HG03108 (cell line): ENCODE measurements at regions not wholly inside any gene's neighbourhood (a gene's known extent, or its start where the extent isn't known, plus 50 kb on each side); places are given as distances from the start of the nearest gene placed in this dataset.
"Not testable (repeated sequence)": the region's sequence is repeated elsewhere in the genome, so short reads cannot be mapped to it uniquely, and the experiment has no call there.

ENCODE experiments used
- ATAC-seq: cut with Tn5 transposase; IDR thresholded peaks from one replicate; pipeline ENCODE4 v1.9.1; 2021; ENCODE audit warnings: moderate library complexity; ENCODE audit not compliant: unreplicated experiment

DNA sequence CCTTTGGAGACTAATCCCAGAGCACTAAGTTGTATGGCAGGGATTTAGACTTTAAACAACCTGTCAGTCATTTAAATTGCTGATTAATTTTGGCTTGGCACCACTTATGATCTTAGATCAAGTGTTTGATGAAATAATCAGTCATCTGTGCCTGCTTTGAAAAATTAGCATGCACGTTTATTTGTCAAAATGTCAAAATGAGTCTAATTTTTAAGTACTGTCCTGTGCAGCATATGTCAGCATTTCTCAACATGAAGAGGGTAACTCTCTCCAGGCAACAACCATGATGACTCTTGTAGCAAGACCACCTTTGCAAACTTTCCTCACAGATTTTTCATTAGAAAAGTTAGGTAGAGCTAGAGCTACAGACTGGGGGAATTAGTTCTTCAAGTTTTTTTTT is 155.7 kb upstream of the GJE1 start:
- no peak for ATAC-seq

DNA sequence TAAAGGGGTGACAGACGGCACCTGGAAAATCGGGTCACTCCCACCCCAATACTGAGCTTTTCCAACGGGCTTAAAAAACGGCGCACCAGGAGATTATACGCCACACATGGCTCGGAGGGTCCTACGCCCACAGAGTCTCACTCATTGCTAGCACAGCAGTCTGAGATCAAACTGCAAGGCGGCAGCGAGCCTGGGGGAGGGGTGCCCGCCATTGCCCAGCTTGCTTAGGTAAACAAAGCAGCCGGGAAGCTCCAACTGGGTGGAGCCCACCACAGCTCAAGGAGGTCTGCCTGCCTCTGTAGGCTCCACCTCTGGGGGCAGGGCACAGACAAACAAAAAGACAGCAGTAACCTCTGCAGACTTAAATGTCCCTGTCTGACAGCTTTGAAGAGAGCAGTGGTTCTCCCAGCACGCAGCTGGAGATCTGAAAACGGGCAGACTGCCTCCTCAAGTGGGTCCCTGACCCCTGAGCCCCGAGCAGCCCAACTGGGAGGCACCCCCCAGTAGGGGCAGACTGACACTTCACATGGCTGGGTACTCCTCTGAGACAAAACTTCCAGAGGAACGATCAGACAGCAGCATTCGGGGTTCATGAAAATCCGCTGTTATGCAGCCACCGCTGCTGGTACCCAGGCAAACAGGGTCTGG is 162.8 kb upstream of the GJE1 start:
- ATAC-seq, result not testable (repeated sequence)

DNA sequence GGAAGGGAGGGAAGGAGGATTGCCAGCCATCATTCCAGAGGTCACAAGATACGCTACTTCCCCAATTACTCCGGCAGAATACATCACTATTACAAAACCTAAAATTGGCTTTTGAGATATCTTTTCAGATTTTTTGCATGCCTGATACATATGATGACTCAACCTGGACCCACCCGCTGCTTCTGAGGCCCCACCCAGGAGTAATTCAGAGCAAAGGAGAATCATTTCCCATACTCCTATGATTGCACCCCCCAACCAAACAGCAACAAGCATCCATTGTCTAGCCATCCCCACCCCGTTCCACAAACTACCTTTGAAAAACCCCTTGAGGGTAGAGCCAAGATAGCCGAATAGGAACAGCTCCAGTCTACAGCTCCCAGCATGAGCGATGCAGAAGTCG is 163.5 kb upstream of the GJE1 start:
- ATAC-seq, result no peak

DNA sequence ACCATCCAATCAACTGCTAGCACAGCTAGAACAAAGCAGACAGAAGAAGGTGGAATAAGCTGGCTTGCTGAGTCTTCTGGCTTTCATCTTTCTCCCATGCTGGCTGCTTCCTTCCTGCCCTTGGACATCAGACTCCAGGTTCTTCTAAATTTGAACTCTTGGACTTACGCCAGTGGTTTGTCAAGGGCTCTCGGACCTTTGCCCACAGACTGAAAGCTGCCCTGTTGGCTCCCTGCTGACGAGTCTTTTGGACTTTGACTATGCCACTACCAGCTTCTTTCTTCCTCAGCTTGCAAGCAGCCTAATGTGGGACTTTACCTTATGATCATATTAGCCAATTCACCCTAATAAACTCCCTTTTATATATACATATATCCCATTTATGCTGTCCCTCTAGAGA is 164.1 kb upstream of the GJE1 start:
- ATAC-seq, result no peak

DNA sequence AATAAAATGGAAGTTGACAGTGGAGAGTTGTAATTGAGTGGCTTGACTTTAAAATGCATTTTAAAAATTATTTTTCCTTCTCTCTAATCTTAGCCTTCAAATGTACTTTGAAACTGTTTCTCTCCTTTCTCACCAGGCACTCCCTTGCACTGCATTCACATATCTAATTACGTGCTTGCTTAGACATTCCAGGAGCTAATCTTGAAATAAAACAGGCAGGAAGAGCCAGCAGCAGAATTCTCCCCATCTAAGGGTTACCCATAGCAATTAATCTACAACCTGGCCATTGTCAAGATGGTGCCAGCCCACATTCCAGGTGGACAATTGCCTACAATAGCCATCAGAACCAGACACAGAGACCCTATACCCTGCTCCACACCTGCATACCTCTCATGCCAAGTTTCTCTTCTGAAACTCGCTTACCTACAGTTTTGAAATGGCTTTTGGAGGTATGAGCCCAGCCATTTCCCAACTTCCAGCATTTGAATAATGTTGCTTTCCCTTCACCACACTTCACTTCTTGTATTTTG is 167.6 kb upstream of the GJE1 start:
- no peak for ATAC-seq

DNA sequence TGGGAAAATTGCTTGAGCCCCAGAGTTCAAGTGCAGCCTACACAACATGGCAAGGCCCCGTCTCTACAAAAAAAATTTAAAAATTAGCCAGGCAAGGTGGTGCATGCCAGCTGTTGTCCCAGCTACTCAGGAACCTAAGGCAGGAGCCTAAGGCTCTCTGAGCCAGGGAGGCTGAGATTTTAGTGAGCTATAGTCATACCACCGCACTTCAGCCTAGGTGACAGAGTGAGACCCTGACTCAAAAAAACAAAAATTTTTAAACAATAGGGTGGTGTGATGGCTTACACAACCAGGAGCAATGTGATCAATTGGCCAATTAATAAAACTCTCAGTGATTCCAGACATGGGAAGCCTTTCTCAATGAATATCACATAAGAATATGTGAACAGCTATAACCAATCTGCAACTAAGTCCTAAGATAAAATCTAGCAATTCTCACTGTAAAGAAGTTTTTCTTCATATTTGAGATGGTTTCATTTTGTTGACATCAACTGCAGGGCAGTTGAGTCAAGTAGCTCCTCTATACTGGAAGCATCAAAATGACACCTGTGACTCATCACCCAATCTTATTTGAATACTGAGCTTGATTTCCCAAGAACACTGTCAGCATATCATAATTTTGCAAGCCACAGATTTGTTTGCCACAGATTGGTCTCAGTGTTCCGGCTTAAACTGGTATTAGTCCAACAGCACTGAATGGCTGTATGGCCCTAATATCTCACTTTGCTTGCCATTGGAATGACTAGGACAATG is 169.0 kb upstream of the GJE1 start:
- no peak for ATAC-seq

DNA sequence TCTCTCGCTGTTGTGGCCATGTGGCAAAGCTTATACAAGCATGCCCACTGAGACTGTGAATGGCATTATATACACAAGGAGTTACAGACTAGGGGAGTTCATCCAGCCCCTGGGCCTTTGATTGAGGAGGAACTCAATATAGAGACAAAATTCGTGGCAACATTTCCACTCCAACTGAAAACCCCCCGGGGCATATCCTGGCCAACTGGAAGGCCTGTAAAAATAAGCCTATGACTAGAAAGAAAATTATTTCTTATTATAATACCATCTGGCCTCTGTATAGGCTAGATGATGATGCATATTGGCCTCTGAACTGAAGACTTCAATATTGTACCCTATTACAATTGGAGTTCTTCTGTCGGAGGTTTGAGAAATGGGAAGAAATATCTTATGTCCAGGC is 175.5 kb upstream of the GJE1 start:
- ATAC-seq, result no peak

DNA sequence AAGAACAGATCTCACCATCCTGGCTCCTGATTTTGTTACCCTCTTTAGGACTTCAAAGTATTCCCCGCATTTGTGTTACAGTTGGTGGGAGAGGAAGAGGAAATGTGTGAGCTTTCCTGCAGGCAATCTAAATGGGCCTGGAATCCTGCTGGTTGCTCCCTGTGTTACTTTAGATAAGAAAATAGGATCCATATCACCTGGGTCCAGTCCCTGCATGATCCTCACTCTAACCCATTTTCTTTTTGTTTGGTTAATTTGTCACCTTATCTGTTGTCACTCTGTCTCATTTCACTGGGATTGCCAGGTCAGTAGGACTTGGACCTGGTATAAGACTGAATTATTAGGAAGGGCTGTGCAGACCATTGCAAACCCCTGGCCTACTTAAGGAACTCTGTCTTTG is 175.9 kb upstream of the GJE1 start:
- ATAC-seq, result no peak

DNA sequence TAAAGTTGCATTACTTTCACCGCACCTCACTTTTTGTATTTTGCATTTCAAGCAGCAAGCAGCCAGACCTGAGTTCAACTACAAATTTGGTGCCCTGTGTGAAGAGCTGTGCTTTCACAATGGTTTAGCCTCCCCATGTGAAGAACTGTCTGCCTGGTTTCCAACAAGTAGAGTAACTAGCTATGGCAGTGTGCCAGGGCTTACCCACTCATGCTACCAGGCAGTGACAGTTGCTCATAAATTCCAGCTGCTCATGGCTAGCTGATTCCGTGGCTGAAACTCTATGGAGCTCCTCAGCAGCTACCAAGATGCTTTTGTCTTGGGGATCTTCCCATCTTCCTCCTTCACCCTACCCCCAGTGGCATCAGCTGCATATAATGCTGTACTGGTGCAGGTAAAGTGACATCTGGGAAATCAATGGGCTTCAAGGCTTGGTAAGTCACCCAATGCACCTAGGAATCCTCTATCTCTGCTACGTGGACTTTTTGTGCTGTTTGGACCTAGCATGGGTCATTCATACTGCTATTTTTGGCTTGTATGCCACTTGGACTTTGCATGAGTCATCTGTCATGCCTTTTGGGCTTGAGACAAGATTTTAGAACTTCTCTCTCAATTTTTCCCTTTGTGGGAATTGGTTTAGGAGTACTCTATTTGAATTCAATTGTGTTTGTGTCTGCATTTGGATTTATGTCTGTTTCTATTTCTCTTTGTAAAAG is 176.5 kb upstream of the GJE1 start:
- no peak for ATAC-seq

DNA sequence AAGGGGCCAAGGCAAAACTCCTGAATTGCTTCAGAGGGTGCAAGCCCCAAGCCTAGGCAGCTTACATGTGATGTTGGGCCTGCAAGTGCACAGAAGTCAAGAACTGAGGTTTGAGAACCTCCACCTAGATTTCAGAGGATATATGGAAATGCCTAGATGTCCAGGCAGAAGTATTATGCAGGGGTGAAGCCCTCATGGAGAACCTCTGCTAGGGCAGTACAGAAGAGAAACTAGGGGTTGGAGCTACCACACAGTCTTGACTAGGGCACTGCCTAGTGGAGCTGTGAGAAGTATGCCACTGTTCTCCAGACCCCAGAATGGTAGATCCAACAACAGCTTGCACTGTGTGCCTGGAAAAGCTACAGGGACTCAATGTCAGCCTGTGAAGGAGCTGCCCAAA is 179.7 kb upstream of the GJE1 start:
- ATAC-seq, result no peak

DNA sequence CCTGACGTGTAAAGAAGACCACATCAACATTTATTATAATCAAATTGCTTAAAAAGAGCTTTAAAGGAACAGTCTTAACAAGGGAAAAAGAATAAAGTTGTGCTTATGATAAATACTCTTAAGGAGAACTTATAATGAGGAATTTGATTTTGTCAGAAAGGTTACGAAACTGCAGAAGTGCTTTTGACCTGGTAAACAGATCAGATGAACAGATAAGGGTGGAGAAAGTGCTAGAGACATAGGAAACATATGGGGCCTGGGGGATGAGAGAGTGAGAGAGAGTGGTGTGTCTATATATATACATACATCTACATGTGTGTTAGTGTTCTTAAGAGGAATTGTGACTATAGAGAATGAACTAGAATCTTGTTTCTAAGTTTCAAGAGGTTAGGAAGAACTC is 186.2 kb upstream of the GJE1 start:
- ATAC-seq, result no peak

DNA sequence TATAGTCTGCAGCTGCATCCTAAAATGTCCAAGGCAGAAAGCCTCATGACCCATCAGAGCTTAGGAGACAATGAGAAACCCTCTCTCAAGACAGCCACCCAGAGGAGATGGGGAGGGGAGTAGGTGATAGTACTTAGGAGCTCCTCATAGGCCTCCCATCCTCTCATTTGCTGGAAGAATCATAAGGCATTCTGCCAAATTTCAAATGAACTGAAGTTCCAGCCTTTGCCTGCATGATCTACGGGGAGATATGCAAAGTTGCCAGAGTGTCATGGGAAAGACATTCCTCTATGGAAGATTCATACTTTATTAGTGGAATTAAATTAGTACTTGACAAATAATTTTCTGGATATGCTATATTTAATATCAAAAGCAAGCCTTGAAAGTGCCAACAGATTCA is 194.1 kb upstream of the GJE1 start:
- ATAC-seq, result no peak

DNA sequence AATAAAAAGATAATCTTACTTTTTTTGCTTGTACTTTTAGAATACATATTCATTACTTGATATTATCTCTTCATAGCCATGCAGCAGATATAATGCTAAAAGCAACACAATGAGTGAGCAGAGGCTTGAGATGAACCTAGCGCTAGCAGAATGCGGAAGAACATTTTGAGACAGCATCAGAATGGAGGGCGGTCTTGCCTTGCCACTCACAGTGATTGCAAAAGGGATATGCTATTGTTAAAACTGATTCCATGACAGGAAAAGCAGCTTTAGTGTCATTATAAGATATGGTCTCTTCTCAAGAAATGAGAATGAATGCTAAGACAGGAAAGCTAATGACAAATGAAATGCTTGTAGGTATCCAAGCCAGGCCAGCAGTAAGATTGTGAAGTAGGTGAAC is 200.0 kb upstream of the GJE1 start:
- ATAC-seq, result no peak

DNA sequence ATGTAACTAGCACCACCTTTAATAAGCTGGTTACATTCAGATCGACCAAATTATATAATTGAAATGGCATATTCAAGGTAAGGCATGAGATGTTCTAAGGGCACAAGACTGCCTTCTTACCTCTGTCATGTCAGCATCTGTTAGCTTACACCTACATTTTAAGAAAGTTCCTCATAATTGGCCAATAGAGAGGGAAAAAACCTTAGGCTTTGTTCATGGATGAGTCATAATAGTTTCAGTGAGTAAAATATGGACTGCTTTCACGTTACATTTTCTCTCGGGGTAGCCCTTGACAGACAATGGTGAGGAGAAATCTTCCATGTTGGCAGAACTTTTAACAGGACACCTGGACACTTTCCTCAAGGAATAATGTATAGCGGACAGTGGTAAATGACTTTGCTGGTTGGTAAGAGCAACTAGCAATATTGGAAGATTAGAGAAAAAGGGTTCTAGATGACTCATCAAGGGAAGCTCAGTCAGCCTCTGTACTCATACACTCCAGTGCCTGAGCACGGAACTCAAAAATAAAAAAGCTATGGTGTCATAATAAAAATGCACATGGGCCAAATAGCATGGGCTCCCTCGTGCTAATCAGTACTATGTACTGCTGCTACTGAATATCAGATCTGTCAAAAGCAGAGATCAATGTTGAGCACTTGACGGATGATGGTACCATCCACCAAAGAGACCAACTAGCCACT is 206.4 kb upstream of the GJE1 start:
- not testable (repeated sequence) for ATAC-seq

DNA sequence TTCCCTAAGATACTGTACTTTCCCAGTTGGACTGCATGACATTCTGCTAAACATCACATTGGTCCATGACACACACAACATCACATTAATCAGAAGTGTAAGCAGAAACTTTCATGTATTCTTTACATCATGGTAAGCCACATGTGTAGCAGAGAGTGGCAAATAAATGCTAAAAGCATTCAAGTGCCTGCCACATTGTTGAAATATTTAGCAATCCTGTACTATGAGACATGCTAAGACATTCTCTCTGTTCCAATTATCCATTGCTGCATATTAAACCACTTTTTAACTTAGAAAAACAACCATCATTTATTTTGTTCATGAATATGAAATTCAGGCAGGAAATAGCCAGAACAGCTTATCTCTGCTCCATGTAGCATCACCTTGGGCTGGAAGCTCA is 207.7 kb upstream of the GJE1 start:
- ATAC-seq, result no peak

DNA sequence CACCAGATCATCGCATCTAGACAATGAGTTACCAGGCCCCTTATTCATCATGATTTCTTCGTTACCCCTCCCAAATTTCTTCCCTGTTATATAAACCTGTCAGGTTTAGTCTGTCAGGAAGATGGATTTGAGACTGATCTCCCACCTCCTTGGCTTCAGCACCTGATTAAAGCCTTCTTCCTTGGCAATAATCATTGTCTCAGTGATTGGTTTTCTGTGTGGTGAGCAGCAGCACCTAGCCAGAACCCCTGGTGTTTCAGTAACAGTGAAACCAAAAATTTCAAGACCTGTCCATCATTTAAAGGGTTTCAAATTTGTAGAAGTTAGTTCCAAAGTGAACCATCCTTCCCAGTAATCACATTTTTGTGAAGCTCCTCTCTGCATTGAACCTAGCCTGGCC is 209.8 kb upstream of the GJE1 start:
- ATAC-seq, result no peak

DNA sequence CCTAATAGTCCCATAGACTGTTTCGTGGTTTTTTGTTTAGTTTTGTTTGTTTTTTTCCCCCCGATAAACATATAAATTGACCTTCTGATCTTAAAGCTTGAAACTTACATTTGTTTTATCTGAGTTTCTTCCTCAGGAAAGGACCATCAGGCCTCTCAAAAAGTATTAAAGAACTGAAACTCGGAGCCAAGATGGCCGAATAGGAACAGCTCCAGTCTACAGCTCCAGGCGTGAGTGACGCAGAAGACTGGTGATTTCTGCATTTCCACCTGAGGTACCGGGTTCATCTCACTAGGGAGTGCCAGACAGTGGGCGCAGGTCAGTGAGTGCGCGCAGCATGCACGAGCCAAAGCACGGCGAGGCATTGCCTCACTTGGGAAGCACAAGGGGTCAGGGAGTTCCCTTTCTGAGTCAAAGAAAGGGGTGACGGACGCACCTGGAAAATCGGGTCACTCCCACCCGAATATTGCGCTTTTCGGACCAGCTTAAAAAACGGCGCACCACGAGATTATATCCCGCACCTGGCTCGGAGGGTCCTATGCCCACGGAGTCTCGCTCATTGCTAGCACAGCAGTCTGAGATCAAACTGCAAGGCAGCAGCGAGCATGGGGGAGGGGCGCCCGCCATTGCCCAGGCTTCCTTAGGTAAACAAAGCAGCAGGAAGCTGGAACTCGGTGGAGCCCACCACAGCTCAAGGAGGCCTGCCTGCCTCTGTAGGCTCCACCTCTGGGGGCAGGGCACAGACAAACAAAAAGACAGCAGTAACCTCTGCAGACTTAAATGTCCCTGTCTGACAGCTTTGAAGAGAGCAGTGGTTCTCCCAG is 215.8 kb upstream of the GJE1 start:
- not testable (repeated sequence) for ATAC-seq

DNA sequence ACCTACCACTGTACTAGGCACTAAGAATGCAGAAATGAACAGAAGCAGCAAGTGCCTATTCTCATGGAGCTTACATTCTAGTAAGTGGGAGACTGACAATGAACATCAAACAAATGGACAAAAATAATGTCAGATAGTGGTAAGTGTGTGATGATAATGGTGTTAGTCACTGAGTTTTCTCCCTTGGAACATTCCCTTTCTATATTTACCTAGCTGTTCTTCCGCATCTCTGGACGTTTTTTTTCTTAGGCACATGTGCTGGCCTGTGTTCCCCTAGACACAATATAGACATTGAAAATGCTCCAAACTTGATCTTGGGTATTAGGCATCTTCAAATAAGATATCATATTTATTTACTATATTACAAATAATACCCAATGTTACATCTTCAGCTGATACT is 218.1 kb upstream of the GJE1 start:
- ATAC-seq, result no peak

DNA sequence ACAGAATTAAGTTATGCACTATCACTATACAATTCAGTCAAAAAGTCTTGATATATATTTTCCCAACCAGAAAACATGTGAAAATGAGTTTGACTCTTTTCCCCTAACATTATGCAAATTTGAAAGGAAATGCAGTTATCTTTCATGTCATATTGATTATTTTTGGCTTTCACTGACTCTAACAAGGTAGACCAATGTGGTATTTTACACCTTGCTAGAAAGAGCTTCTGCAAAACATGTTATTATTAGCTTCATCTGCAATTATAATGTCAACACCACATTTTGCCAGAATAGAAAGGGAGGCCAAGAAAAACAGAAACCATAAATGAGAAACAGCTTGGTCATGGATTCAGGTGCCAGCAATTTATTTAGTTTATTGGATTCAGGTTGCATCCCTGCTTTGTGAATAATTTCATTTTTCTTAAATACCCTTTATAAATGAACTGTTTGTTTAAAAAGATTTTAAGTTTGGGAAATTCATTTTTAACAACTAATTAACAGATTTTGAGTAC is 226.1 kb upstream of the GJE1 start:
- no peak for ATAC-seq

DNA sequence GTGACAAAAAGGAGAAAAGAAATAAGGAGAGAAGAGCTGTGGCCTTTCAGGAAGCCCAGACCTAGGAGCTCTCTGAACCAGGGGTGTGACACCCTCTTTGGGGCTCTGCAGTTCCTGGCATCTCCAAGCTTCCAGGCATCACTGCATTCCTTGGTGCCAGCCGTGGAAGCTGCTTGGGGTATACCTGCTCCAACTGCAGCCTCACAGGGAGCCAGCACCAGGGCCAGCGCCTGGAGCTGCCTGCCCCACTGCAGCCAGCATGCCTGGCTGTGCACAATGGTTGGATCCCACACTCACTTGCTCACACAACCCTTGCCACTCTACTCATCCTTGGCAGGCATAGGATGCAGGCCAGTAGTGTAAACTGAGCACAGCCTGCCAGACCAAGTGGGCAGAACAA is 242.1 kb upstream of the GJE1 start:
- no peak for ATAC-seq
